Dendritic cell treated with granulocyte-macrophage colony-stimulating factor and Interleukin-4, amounts not matched to agents 40 ng/mL and 50 ng/mL, for 4 days (primary cell): ENCODE measurements at regions not wholly inside any gene's neighbourhood (a gene's known extent, or its start where the extent isn't known, plus 50 kb on each side); places are given as distances from the start of the nearest gene placed in this dataset.

ENCODE experiments used
- H3K27ac Mint-ChIP-seq: one replicate; pipeline ENCODE4 v1.8.0; 2022; ENCODE audit warnings: mild to moderate bottlenecking, mixed read lengths
- H3K27me3 Mint-ChIP-seq: one replicate; pipeline ENCODE4 v1.8.0; 2022; ENCODE audit warnings: mild to moderate bottlenecking, mixed read lengths
- H3K36me3 Mint-ChIP-seq: one replicate; pipeline ENCODE4 v1.8.0; 2022; ENCODE audit warnings: low read depth, mixed read lengths
- H3K4me1 Mint-ChIP-seq: one replicate; pipeline ENCODE4 v1.8.0; 2022; ENCODE audit warnings: low read depth, mixed read lengths
- H3K4me3 Mint-ChIP-seq: one replicate; pipeline ENCODE4 v1.8.0; 2022; ENCODE audit warnings: mild to moderate bottlenecking, moderate library complexity, mixed read lengths
- H3K9me3 Mint-ChIP-seq: one replicate; pipeline ENCODE4 v1.8.0; 2022; ENCODE audit warnings: mixed read lengths
- intact Hi-C: fragments of 100-400 bp; cut with micrococcal nuclease; formaldehyde crosslinking; loops from one replicate; pipeline ENCODE4 v1.15.0; 2022

DNA sequence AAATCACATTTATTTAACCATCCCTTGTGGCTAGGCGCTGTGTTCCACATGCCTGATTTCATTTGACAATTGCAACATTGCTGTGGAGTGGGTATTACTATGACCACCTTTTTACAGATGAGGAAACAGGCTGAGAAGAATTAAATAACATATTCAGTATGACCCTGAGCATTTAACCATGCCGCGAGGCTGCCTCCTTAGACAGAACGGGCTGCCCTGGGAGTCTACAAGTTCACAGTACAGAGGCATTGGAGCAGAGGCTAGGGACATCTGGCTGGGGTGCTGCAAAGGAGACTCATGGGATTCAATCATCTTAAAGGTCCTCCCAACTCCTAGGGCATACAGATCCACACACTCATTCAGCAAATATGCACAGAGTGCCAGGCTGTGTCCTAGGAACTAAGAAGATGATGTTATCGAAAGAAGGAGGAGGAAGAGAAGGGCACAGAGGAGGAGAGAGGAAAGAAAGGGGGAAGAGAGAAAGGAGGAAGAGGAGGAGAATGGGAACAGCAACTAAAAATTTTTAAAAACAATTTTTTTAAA is 164.7 kb upstream of the CCND2 start:
- peaks cover 78% of the 10 kb centered on the region for H3K27me3 Mint-ChIP-seq
- no peak overlapping the region for H3K4me3 Mint-ChIP-seq
- H3K27ac Mint-ChIP-seq: no peak overlapping the region
- H3K36me3 Mint-ChIP-seq: no peaks in the 10 kb centered on the region
- H3K4me1 Mint-ChIP-seq: peaks cover 51% of the 10 kb centered on the region
- H3K9me3 Mint-ChIP-seq: no peaks in the 10 kb centered on the region
- intact Hi-C loops: loop anchor here (5.0 to 10.0 kb wide), 2 partner anchors 108 to 224 kb away; no protein-coding TSS in a partner anchor

- H3K36me3 Mint-ChIP-seq: no peaks in the 10 kb centered on the region
- no peaks in the 10 kb centered on the region for H3K9me3 Mint-ChIP-seq
- peaks cover 79% of the 10 kb centered on the region for H3K27me3 Mint-ChIP-seq
- H3K27ac Mint-ChIP-seq: no peak overlapping the region
- no peak overlapping the region for H3K4me3 Mint-ChIP-seq
- H3K4me1 Mint-ChIP-seq: peaks cover 51% of the 10 kb centered on the region
- intact Hi-C loops: loop anchor here (1.0 to 10.0 kb wide), 3 partner anchors 109 to 223 kb away; no protein-coding TSS in a partner anchor
Measured at GRCh38 chr12:4107911-4108697, 165.5 kb upstream of the CCND2 start.

DNA sequence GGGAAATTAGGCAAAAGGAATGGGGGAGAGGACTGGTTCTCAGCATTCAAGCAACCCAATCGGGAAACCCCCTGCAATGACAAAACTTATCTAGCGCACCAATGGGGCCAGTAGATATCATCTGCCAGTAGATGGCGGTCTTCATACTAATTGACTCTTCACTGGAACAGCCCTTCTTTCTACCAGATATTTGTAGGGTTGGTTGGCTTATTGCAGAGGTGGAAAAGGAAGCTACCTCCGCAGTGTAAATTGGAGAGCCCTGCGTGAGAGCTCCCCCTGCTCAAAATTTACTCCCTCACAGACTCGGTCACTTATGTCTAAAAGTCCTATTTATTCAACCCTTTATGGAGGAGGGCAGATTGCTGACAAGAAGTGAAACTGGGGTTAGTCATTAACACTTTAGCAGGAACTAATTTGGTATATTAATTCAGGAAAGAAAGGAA is 166.1 kb upstream of the CCND2 start:
- H3K27ac Mint-ChIP-seq: no peak overlapping the region
- peaks cover 51% of the 10 kb centered on the region for H3K4me1 Mint-ChIP-seq

GRCh38 chr12:4106621-4107020 is 166.9 kb upstream of the CCND2 start:
- Mint-ChIP-seq H3K27me3 (peaks cover 71% of the 10 kb centered on the region), H3K36me3 (no peaks in the 10 kb centered on the region), H3K9me3 (no peaks in the 10 kb centered on the region), H3K4me1 (peaks cover 48% of the 10 kb centered on the region), H3K27ac (no peak overlapping the region), H3K4me3 (no peak overlapping the region)
- intact Hi-C loops: loop anchor here (1.0 to 10.0 kb wide), 3 partner anchors 111 to 222 kb away; no protein-coding TSS in a partner anchor

More for the DNA sequence above, 166.1 kb upstream of the CCND2 start:
- Mint-ChIP-seq H3K27me3 (peaks cover 75% of the 10 kb centered on the region), H3K36me3 (no peaks in the 10 kb centered on the region), H3K4me3 (peak overlapping the region; percentile 13), H3K9me3 (no peaks in the 10 kb centered on the region)
- intact Hi-C loops: loop anchor here (1.0 to 10.0 kb wide), 3 partner anchors 110 to 223 kb away; no protein-coding TSS in a partner anchor

- H3K27me3 Mint-ChIP-seq: peaks cover 66% of the 10 kb centered on the region
- no peaks in the 10 kb centered on the region for H3K9me3 Mint-ChIP-seq
- H3K27ac Mint-ChIP-seq: no peak overlapping the region
- H3K4me1 Mint-ChIP-seq: peaks cover 30% of the 10 kb centered on the region
- H3K4me3 Mint-ChIP-seq: no peak overlapping the region
- intact Hi-C loops: loop anchor here (5.0 to 10.0 kb wide), 2 partner anchors 113 to 220 kb away; no protein-coding TSS in a partner anchor
- no peaks in the 10 kb centered on the region for H3K36me3 Mint-ChIP-seq
Measured at GRCh38 chr12:4104722-4105244, 168.8 kb upstream of the CCND2 start.

DNA sequence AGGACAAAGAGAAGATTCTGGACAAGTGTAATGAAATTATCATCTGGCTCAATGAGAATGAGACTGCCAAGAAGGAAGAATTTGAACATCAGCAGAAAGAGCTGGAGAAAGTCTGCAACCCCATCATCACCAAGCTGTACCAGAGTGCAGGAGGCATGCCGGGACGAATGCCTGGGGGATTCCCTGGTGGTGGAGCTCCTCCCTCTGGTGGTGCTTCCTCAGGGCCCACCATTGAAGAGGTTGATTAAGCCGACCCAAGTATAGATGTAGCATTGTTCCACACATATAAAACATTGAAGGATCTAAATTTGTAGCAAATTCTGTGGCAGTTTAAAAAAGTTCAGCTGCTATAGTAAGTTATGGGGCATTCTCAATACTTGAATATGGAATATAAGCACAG is 174.3 kb upstream of the CCND2 start:
- intact Hi-C loops: no loop called here
- no peaks in the 10 kb centered on the region for H3K36me3 Mint-ChIP-seq
- no peaks in the 10 kb centered on the region for H3K4me1 Mint-ChIP-seq
- H3K4me3 Mint-ChIP-seq: no peak overlapping the region
- H3K27ac Mint-ChIP-seq: no peak overlapping the region
- H3K27me3 Mint-ChIP-seq: peaks cover 49% of the 10 kb centered on the region
- no peaks in the 10 kb centered on the region for H3K9me3 Mint-ChIP-seq

GRCh38 chr12:4091016-4091743 is 182.4 kb upstream of the CCND2 start:
- Mint-ChIP-seq H3K4me1 (peaks cover 12% of the 10 kb centered on the region), H3K4me3 (peak overlapping the region; percentile 44), H3K36me3 (no peaks in the 10 kb centered on the region), H3K9me3 (no peaks in the 10 kb centered on the region), H3K27ac (peak overlapping the region; percentile 37), H3K27me3 (peaks cover 10% of the 10 kb centered on the region)
- intact Hi-C loops: no loop called here

DNA sequence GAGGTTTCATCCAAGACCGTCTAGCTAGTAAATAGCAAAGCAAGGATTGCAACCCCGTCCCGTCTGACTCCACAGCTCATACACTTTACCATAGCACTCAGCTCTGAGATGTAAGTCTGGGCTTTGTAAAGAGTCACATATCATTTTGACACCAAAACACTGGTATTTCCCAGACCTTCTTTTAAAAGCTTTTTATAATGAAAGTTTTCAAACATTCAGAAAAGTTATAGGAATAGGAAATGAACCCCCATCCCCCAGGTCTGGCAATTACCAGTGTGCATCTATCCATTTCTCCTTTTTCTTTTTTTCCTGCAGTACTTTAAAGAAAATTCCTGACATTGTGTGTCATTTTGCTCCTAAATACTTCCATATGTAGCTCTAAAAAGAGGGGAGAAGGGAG is 183.6 kb upstream of the CCND2 start:
- Mint-ChIP-seq H3K27ac (no peak overlapping the region), H3K4me3 (no peak overlapping the region), H3K9me3 (no peaks in the 10 kb centered on the region), H3K4me1 (peaks cover 14% of the 10 kb centered on the region), H3K36me3 (no peaks in the 10 kb centered on the region), H3K27me3 (peaks cover 8% of the 10 kb centered on the region)
- intact Hi-C loops: no loop called here

DNA sequence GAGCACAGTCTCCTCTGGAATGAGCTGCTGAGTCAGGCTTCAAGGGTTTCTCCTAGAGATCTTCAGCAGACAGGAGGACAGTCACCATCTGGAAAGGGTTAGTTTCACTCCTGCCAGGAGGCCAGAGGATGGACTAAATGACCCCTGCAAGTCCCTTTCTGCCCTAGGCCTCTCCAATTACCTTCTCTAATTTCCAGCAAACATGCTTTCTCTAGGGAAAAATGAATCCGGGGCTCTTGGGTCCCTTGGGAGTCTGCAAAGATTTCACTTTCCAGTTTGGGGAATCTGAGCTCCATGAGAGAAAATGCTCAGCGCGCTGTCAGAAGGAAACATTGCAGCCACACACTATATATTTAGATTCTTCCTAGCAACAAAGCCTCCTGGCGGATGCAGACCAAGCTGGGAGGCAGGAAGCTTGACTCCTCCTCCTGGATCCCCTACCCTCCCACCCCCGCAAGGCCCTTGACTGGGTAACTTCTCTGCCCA is 184.4 kb upstream of the CCND2 start:
- peaks cover 19% of the 10 kb centered on the region for H3K4me1 Mint-ChIP-seq
- intact Hi-C loops: no loop called here
- no peak overlapping the region for H3K4me3 Mint-ChIP-seq
- H3K9me3 Mint-ChIP-seq: no peaks in the 10 kb centered on the region
- no peak overlapping the region for H3K27ac Mint-ChIP-seq
- peaks cover 15% of the 10 kb centered on the region for H3K27me3 Mint-ChIP-seq
- H3K36me3 Mint-ChIP-seq: no peaks in the 10 kb centered on the region

DNA sequence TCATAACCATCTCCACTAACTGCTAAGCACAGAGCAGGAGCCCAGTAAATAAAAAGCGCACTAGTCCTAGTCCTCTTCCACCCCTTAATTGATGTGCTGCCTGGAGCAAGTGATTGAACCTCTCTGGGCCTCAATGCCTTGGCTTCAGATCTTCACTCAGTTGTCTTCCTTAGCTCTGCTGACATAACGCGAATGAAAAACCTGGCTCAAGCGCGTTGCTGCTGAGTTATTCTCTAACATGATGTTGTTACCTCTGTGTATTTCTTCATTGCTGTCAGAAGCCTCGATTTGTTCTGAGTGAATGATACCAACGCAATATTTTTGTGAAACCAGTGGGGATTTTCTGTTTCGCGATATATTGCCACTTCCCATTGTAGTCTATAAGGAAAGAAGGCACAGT is 185.1 kb upstream of the CCND2 start:
- H3K27me3 Mint-ChIP-seq: peaks cover 17% of the 10 kb centered on the region
- H3K4me3 Mint-ChIP-seq: no peak overlapping the region
- H3K36me3 Mint-ChIP-seq: no peaks in the 10 kb centered on the region
- H3K4me1 Mint-ChIP-seq: peaks cover 19% of the 10 kb centered on the region
- no peak overlapping the region for H3K27ac Mint-ChIP-seq
- no peaks in the 10 kb centered on the region for H3K9me3 Mint-ChIP-seq
- intact Hi-C loops: no loop called here

GRCh38 chr12:4086481-4086880 is 187.1 kb upstream of the CCND2 start:
- no peak overlapping the region for H3K27ac Mint-ChIP-seq
- H3K4me1 Mint-ChIP-seq: peaks cover 14% of the 10 kb centered on the region
- no peaks in the 10 kb centered on the region for H3K36me3 Mint-ChIP-seq
- H3K4me3 Mint-ChIP-seq: no peak overlapping the region
- H3K27me3 Mint-ChIP-seq: peaks cover 21% of the 10 kb centered on the region
- intact Hi-C loops: no loop called here
- no peaks in the 10 kb centered on the region for H3K9me3 Mint-ChIP-seq

DNA sequence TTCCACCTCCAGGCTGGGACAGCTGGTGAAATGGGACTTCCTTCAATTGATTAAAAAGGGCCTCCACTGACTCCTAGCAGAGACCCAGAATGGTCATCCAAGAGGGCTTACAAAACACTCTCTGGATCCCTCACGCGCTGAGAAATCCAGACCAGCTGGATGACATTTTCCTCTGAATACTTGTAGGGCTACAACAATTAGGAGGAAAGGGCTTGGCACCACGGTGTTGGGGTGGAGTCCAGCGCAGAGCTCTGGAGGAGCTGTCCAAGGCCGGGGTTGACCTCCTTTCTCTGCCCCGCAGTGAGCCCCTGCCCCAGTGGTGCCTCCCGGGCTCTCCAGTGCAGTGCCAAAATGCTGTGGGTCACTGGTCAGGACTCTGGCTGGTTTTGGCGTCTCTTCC is 189.0 kb upstream of the CCND2 start:
- Mint-ChIP-seq H3K9me3 (no peaks in the 10 kb centered on the region), H3K27me3 (peaks cover 20% of the 10 kb centered on the region), H3K4me1 (peaks cover 6% of the 10 kb centered on the region), H3K36me3 (no peaks in the 10 kb centered on the region), H3K4me3 (no peak overlapping the region), H3K27ac (no peak overlapping the region)
- intact Hi-C loops: no loop called here

DNA sequence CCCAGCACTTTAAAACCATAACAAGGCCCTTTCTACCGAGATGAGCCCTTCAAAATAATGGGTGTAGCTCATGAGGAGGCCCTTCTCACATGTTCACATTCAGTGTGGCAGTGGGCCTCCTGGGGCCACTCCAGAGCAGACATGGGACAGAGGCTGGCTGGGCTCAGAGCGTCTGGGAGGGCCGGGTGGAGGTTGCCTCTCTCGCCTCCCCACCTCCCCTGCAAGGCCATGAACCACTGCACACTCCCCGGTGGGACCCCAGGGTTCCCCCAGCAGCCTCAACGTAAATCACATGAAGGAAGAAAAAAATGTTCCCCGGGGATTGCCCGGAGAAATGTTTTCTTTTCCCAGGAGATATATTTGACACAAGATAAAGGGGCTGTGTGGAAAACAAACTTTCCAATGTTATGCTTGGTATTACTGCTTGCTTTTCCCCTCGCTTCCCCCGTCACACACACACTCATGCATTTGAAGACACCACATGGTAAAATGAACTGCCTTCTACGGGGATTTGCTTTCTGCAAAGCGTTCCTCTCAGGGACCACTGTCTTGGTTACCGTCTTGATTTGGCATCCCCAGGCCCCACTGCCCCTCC is 190.7 kb upstream of the CCND2 start:
- intact Hi-C loops: no loop called here
- H3K27me3 Mint-ChIP-seq: peaks cover 20% of the 10 kb centered on the region
- H3K9me3 Mint-ChIP-seq: no peaks in the 10 kb centered on the region
- no peak overlapping the region for H3K4me3 Mint-ChIP-seq
- H3K27ac Mint-ChIP-seq: no peak overlapping the region
- H3K4me1 Mint-ChIP-seq: peaks cover 6% of the 10 kb centered on the region
- H3K36me3 Mint-ChIP-seq: no peaks in the 10 kb centered on the region
